IMR-90 (cell line): ENCODE measurements at regions not wholly inside any gene's neighbourhood (a gene's known extent, or its start where the extent isn't known, plus 50 kb on each side); places are given as distances from the start of the nearest gene placed in this dataset.

Experiments
- ATAC-seq: fragments of 200-7000 bp; cut with Tn5 transposase; 2 replicates; pipeline ENCODE4 v1.9.1; 2020; ENCODE audit warnings: low read depth, mild to moderate bottlenecking, moderate library complexity
- BruUV-seq: library from RNA; stranded (reverse); fragments of 400-500 nt; replicated peaks from 2 replicates; lab custom pipeline; 2021; lab: Mats Ljungman, UMichigan
- CTCF ChIA-PET: fragments of 300-600 bp; formaldehyde crosslinking; extraction: SDS; loops from one replicate; lab custom pipeline; 2021; ENCODE audit warnings: antibody characterized with exemption; lab: Yijun Ruan, JAX
- POLR2A ChIA-PET: fragments of 300-600 bp; sonication (Branson Sonifier 250); formaldehyde crosslinking; loops from one replicate; lab custom pipeline; 2022; ENCODE audit warnings: antibody characterized with exemption; ENCODE audit not compliant: unreplicated experiment; lab: Charles Lee
- DNase-seq: peaks from one replicate; pipeline ENCODE4 v3.0.0; 2013
- H2AFZ ChIP-seq: replicated peaks from 2 replicates; pipeline ENCODE3; 2013; ENCODE audit warnings: low read length, mild to moderate bottlenecking; ENCODE audit not compliant: poor library complexity
- H2AK5ac ChIP-seq: 2 replicates; pipeline ENCODE4 v1.6.1; 2013; ENCODE audit warnings: low read depth, low read length, inconsistent platforms
- H2AK9ac ChIP-seq: replicated peaks from 2 replicates; pipeline ENCODE3; 2013; ENCODE audit warnings: mild to moderate bottlenecking, low read depth, low read length, moderate library complexity; ENCODE audit not compliant: poor library complexity
- H2BK120ac ChIP-seq: 2 replicates; pipeline ENCODE4 v1.6.1; 2013; ENCODE audit warnings: low read depth, low read length, inconsistent platforms
- H2BK15ac ChIP-seq: 3 replicates; pipeline ENCODE4 v1.6.1; 2013; ENCODE audit warnings: low read depth, low read length, inconsistent platforms
- H2BK20ac ChIP-seq: 2 replicates; pipeline ENCODE4 v1.6.1; 2013; ENCODE audit warnings: low read depth, mild to moderate bottlenecking, inconsistent platforms, low read length, moderate library complexity
- H2BK5ac ChIP-seq: 2 replicates; pipeline ENCODE4 v1.6.1; 2013; ENCODE audit warnings: mild to moderate bottlenecking, low read depth, low read length, inconsistent platforms; ENCODE audit not compliant: poor library complexity, severe bottlenecking
- H3K14ac ChIP-seq: replicated peaks from 2 replicates; pipeline ENCODE4 v1.6.1; 2013; ENCODE audit warnings: low read depth, low read length, inconsistent platforms
- H3K18ac ChIP-seq: 2 replicates; pipeline ENCODE4 v1.6.1; 2013; ENCODE audit warnings: low read depth, low read length, control low read depth
- H3K23ac ChIP-seq: 2 replicates; pipeline ENCODE4 v1.6.1; 2013; ENCODE audit warnings: low read depth, low read length, inconsistent platforms
- H3K27ac ChIP-seq: 2 replicates; pipeline ENCODE4 v1.5.1; 2013; ENCODE audit warnings: mild to moderate bottlenecking, control low read depth, low read length; ENCODE audit not compliant: insufficient read depth
- H3K27me3 ChIP-seq: 2 replicates; pipeline ENCODE4 v1.6.1; 2013; ENCODE audit warnings: low read length; ENCODE audit not compliant: control insufficient read depth, insufficient read depth
- H3K36me3 ChIP-seq: 2 replicates; pipeline ENCODE4 v1.6.1; 2013; ENCODE audit warnings: low read length, mixed read lengths; ENCODE audit not compliant: control insufficient read depth, insufficient read depth
- H3K4ac ChIP-seq: 2 replicates; pipeline ENCODE4 v1.6.1; 2013; ENCODE audit warnings: low read depth, low read length, inconsistent platforms
- H3K4me1 ChIP-seq: 2 replicates; pipeline ENCODE4 v1.6.1; 2013; ENCODE audit warnings: low read length, mixed read lengths; ENCODE audit not compliant: control insufficient read depth, insufficient read depth
- H3K4me2 ChIP-seq: 2 replicates; pipeline ENCODE4 v1.6.1; 2013; ENCODE audit warnings: low read depth, mild to moderate bottlenecking, control low read depth, low read length, moderate library complexity
- H3K4me3 ChIP-seq: 2 replicates; pipeline ENCODE4 v1.5.1; 2013; ENCODE audit warnings: low read depth, mild to moderate bottlenecking, control low read depth, low read length, moderate library complexity; ENCODE audit not compliant: insufficient read depth
- H3K56ac ChIP-seq: 2 replicates; pipeline ENCODE4 v1.6.1; 2013; ENCODE audit warnings: low read length, inconsistent platforms; ENCODE audit not compliant: insufficient read depth; ENCODE audit errors: extremely low read depth
- H3K79me1 ChIP-seq, 2 experiments: 2 replicates each; pipeline ENCODE4 v1.6.1; 2013; ENCODE audit warnings: low read length in 2 of 2, inconsistent platforms in 1 of 2, low read depth in 1 of 2
- H3K9ac ChIP-seq: 2 replicates; pipeline ENCODE4 v1.6.1; 2013; ENCODE audit warnings: low read depth, low read length, control low read depth
- H3K9me1 ChIP-seq: 2 replicates; pipeline ENCODE4 v1.6.1; 2013; ENCODE audit warnings: low read length, inconsistent platforms; ENCODE audit not compliant: insufficient read depth
- H3K9me3 ChIP-seq: 2 replicates; pipeline ENCODE4 v1.6.1; 2013; ENCODE audit warnings: low read length; ENCODE audit not compliant: control insufficient read depth, insufficient read depth
- H4K20me1 ChIP-seq: 2 replicates; pipeline ENCODE4 v1.6.1; 2013; ENCODE audit warnings: low read length, inconsistent platforms; ENCODE audit not compliant: insufficient read depth
- H4K5ac ChIP-seq: 2 replicates; pipeline ENCODE4 v1.6.1; 2013; ENCODE audit warnings: mild to moderate bottlenecking, low read depth, low read length, control low read depth
- H4K8ac ChIP-seq, 2 experiments: 2 replicates each; pipeline ENCODE4 v1.6.1; 2013; ENCODE audit warnings: low read depth in 2 of 2, low read length in 2 of 2, control low read depth in 1 of 2, inconsistent platforms in 1 of 2
- H4K91ac ChIP-seq: 2 replicates; pipeline ENCODE4 v1.6.1; 2013; ENCODE audit warnings: low read depth, low read length, inconsistent platforms; ENCODE audit not compliant: insufficient read depth
- BHLHE40 ChIP-seq: fragments of 150-350 bp; IDR thresholded peaks from 2 replicates; pipeline ENCODE4 v1.6.1; 2016; ENCODE audit warnings: mild to moderate bottlenecking, low read depth, low read length
- CEBPB ChIP-seq: IDR thresholded peaks from 2 replicates; pipeline ENCODE4 v1.6.1; 2012; ENCODE audit warnings: low read depth, low read length, improper control_type of control experiment
- CHD1 ChIP-seq: IDR thresholded peaks from 2 replicates; pipeline ENCODE4 v1.6.1; 2012; ENCODE audit warnings: low read depth, low read length, improper control_type of control experiment
- MAZ ChIP-seq: IDR thresholded peaks from 2 replicates; pipeline ENCODE4 v1.6.1; 2012; ENCODE audit warnings: low read depth, mild to moderate bottlenecking, low read length, improper control_type of control experiment, moderate library complexity, borderline replicate concordance
- MXI1 ChIP-seq: IDR thresholded peaks from 2 replicates; pipeline ENCODE4 v1.6.1; 2012; ENCODE audit warnings: low read depth, mild to moderate bottlenecking, low read length, moderate library complexity, borderline replicate concordance
- RFX5 ChIP-seq: IDR thresholded peaks from 2 replicates; pipeline ENCODE4 v1.8.0; 2012; ENCODE audit warnings: low read depth, mild to moderate bottlenecking, low read length, moderate library complexity
- SMC3 ChIP-seq: fragments of 150-350 bp; IDR thresholded peaks from 2 replicates; pipeline ENCODE4 v1.6.1; 2016; ENCODE audit warnings: low read depth, mild to moderate bottlenecking, antibody characterized with exemption, low read length, moderate library complexity
- dilution Hi-C: fragments of 300-500 bp; cut with HindIII; formaldehyde crosslinking; loops from one replicate; pipeline ENCODE4 v1.14.3; 2018; ENCODE audit warnings: low sequenced_read_pairs; ENCODE audit not compliant: unreplicated experiment
- in situ Hi-C: fragments of 300-500 bp; cut with MboI; formaldehyde crosslinking; loops from 3 replicates; pipeline ENCODE4 v1.14.3; 2019; ENCODE audit warnings: low sequenced_read_pairs, inconsistent platforms, mixed read lengths
- intact Hi-C: fragments of 100-400 bp; cut with micrococcal nuclease; formaldehyde crosslinking; loops from 2 replicates; pipeline ENCODE4 v1.10.0; 2022

- Histone ChIP-seq H4K5ac (no peak overlapping the region), H3K23ac (no peak overlapping the region), H3K36me3 (no peaks in the 10 kb centered on the region), H4K8ac (no peak overlapping the region), H4K91ac (no peak overlapping the region), H2AK9ac (no peak overlapping the region), H2BK5ac (no peak overlapping the region), H3K4me3 (no peak overlapping the region), H2BK20ac (no peak overlapping the region), H3K14ac (no peak overlapping the region), H3K9ac (no peak overlapping the region), H3K4ac (no peak overlapping the region), H4K20me1 (no peaks in the 10 kb centered on the region), H3K18ac (no peak overlapping the region), H3K56ac (no peak overlapping the region), H2BK120ac (no peak overlapping the region), H2BK15ac (no peak overlapping the region), H3K4me2 (no peak overlapping the region), H3K27me3 (no peaks in the 10 kb centered on the region), H3K9me1 (no peaks in the 10 kb centered on the region), H3K27ac (no peak overlapping the region), H3K9me3 (peaks cover 5% of the 10 kb centered on the region; the same call in 1 of the 2 replicates), H3K4me1 (no peaks in the 10 kb centered on the region), H2AFZ (no peak overlapping the region), H3K79me1 (no peaks in the 10 kb centered on the region), H2AK5ac (no peak overlapping the region)
- TF ChIP-seq MXI1 (no peak), MAZ (no peak), BHLHE40 (no peak), CEBPB (no peak), SMC3 (no peak), RFX5 (no peak), CHD1 (no peak)
- in situ Hi-C loops (no loop called here), dilution Hi-C loops (no loop called here), intact Hi-C loops (no loop called here)
- no TSS peak for BruUV-seq
- ChIA-PET CTCF (no interaction called here), POLR2A (no interaction called here)
- DNase-seq = no peak
- no peak for ATAC-seq
Measured at GRCh38 chrX:79557212-79557611, 190.1 kb upstream of the ITM2A start.
